ENCODE measurements at regions not wholly inside any gene's neighbourhood (a gene's known extent, or its start where the extent isn't known, plus 50 kb on each side); places are given as distances from the start of the nearest gene placed in this dataset.

GRCh38 chr2:212936572-212936971, 214.8 kb downstream of the IKZF2 start:
- Histone ChIP-seq H3K36me3 (ENCODE audit: insufficient read depth, low read length, poor library complexity, severe bottlenecking) (no peaks in the 10 kb centered on the region), H3K27me3 (replicated peaks; ENCODE audit: insufficient read depth, low read depth, low read length, poor library complexity) (no peaks in the 10 kb centered on the region), H3K9me3 (ENCODE audit: low read depth, low read length, poor library complexity, severe bottlenecking) (no peaks in the 10 kb centered on the region), H3K27ac (ENCODE audit: low read depth, low read length, poor library complexity, severe bottlenecking) (no peak overlapping the region), H3K4me3 (ENCODE audit: low read depth, low read length, poor library complexity, severe bottlenecking) (no peak overlapping the region), H3K4me1 (ENCODE audit: insufficient read depth, low read length, poor library complexity, severe bottlenecking) (peaks cover 16% of the 10 kb centered on the region)
- DNase-seq (ENCODE audit: low spot score), result no peak
- TF ChIP-seq CTCF (conservative IDR thresholded peaks at IDR 0.05; ENCODE audit: low read depth, low read length) (no peak), EZH2 (IDR thresholded peaks at IDR 0.05; ENCODE audit: borderline replicate concordance, low read depth, low read length, poor library complexity, severe bottlenecking) (no peak)
- no TSS peak for BruUV-seq (replicated peaks)
- ChIA-PET CTCF (no interaction called here), POLR2A (ENCODE audit: low non-redundant PET) (no interaction called here)
- intact Hi-C loops (cut with micrococcal nuclease; ENCODE audit: unreplicated experiment), result no loop called here

- ChIA-PET CTCF (no interaction called here), POLR2A (ENCODE audit: low non-redundant PET) (no interaction called here)
- BruUV-seq (replicated peaks), result no TSS peak
- Histone ChIP-seq H3K27ac (ENCODE audit: low read depth, low read length, poor library complexity, severe bottlenecking) (no peak overlapping the region), H3K36me3 (ENCODE audit: insufficient read depth, low read length, poor library complexity, severe bottlenecking) (no peaks in the 10 kb centered on the region), H3K4me1 (ENCODE audit: insufficient read depth, low read length, poor library complexity, severe bottlenecking) (peaks cover 8% of the 10 kb centered on the region), H3K9me3 (ENCODE audit: low read depth, low read length, poor library complexity, severe bottlenecking) (no peaks in the 10 kb centered on the region), H3K4me3 (ENCODE audit: low read depth, low read length, poor library complexity, severe bottlenecking) (no peak overlapping the region), H3K27me3 (replicated peaks; ENCODE audit: insufficient read depth, low read depth, low read length, poor library complexity) (no peaks in the 10 kb centered on the region)
- no peak for DNase-seq (ENCODE audit: low spot score)
- intact Hi-C loops (cut with micrococcal nuclease; ENCODE audit: unreplicated experiment), result no loop called here
- TF ChIP-seq EZH2 (IDR thresholded peaks at IDR 0.05; ENCODE audit: borderline replicate concordance, low read depth, low read length, poor library complexity, severe bottlenecking) (no peak), CTCF (conservative IDR thresholded peaks at IDR 0.05; ENCODE audit: low read depth, low read length) (no peak)
Observed at GRCh38 chr2:212935752-212936151, 215.7 kb downstream of the IKZF2 start.

- POLR2A ChIA-PET (ENCODE audit: low non-redundant PET), result no interaction called here
Observed at GRCh38 chr2:212931271-212931670, 220.1 kb downstream of the IKZF2 start.

More at GRCh38 chr2:212931271-212931670, 220.1 kb downstream of the IKZF2 start:
- intact Hi-C loops (cut with micrococcal nuclease; ENCODE audit: unreplicated experiment), result no loop called here
- H3K27ac ChIP-seq (ENCODE audit: low read depth, low read length, poor library complexity, severe bottlenecking), result no peak overlapping the region
- CTCF ChIA-PET, result no interaction called here
- peaks cover 4% of the 10 kb centered on the region for H3K4me1 ChIP-seq (ENCODE audit: insufficient read depth, low read length, poor library complexity, severe bottlenecking)
- H3K9me3 ChIP-seq (ENCODE audit: low read depth, low read length, poor library complexity, severe bottlenecking), result no peaks in the 10 kb centered on the region
- TF ChIP-seq EZH2 (IDR thresholded peaks at IDR 0.05; ENCODE audit: borderline replicate concordance, low read depth, low read length, poor library complexity, severe bottlenecking), result no peak
- TF ChIP-seq CTCF (conservative IDR thresholded peaks at IDR 0.05; ENCODE audit: low read depth, low read length), result no peak
- no peaks in the 10 kb centered on the region for H3K27me3 ChIP-seq (replicated peaks; ENCODE audit: insufficient read depth, low read depth, low read length, poor library complexity)
- no peak for DNase-seq (ENCODE audit: low spot score)
- H3K36me3 ChIP-seq (ENCODE audit: insufficient read depth, low read length, poor library complexity, severe bottlenecking), result no peaks in the 10 kb centered on the region
- no peak overlapping the region for H3K4me3 ChIP-seq (ENCODE audit: low read depth, low read length, poor library complexity, severe bottlenecking)
- no TSS peak for BruUV-seq (replicated peaks)

Measured in A673 (cell line).